NB4 (cell line): ENCODE measurements at regions not wholly inside any gene's neighbourhood (a gene's known extent, or its start where the extent isn't known, plus 50 kb on each side); places are given as distances from the start of the nearest gene placed in this dataset.
"Not testable (repeated sequence)": the region's sequence is repeated elsewhere in the genome, so short reads cannot be mapped to it uniquely, and the experiment has no call there.

Experiments used
- DNase-seq: peaks from one replicate; pipeline ENCODE4 v3.0.0; 2010; ENCODE audit warnings: low read depth
- H3K4me3 ChIP-seq: one replicate; pipeline ENCODE4 v1.5.1; 2011; ENCODE audit warnings: mild to moderate bottlenecking, low read depth, low read length, moderate library complexity
- CTCF ChIP-seq: IDR thresholded peaks from one replicate; pipeline ENCODE4 v1.5.1; 2012; ENCODE audit warnings: low read depth, low read length
- MYC ChIP-seq: IDR thresholded peaks from 2 replicates; pipeline ENCODE4 v1.6.1; 2011; ENCODE audit warnings: low read depth, low read length
- POLR2A ChIP-seq: IDR thresholded peaks from 2 replicates; pipeline ENCODE4 v1.6.1; 2011; ENCODE audit warnings: mild to moderate bottlenecking; ENCODE audit not compliant: insufficient read length; ENCODE audit errors: extremely low read depth
- TF ChIP-seq, protein P1 (sequence below): IDR thresholded peaks from 2 replicates; pipeline ENCODE4 v1.6.1; 2011; ENCODE audit warnings: low read depth, low read length

DNA sequence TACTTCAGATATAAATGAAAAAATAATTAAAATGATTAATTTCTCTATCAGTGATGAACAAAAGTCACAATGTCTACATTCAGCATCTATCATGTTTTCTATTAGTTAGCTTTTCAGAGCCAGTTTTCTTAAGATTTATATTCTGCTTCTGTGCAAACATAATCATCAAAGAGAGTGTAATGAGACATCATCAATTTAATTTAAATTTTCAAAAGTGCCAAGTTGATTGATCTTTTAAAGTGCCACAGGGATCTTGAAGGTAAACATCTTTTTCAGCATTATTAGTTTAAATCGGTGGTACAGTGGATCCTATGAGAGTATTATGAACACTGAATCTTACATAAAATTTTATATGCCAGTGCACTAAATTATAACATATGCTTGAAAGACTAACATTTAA, 1176.1 kb downstream of the PLA2G4A start:
- no peak overlapping the region for H3K4me3 ChIP-seq
- no peak for DNase-seq
- no peak for TF ChIP-seq POLR2A
- TF ChIP-seq MYC = no peak

DNA sequence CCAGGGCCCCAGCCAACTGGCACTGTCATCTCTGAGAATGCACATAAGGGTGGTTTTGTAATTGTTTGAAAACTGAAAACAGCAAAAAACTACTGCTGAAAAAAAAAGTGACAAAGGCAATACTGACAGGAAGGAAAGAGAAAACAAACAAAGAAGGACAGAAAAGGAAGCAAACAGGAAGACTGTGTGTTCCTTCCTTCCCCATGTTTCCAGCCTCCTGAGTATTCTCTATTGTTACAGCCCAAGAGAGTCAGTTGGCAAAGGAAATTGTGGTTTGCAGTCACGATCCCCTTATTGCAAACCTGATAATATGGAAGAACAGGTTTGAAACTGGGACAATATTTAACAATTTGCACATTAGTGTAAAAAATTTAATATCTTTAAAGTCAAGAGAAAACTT, 1177.6 kb downstream of the PLA2G4A start:
- no peak overlapping the region for H3K4me3 ChIP-seq
- TF ChIP-seq CTCF (no peak), MYC (no peak), POLR2A (no peak)
- TF ChIP-seq, protein P1, sequence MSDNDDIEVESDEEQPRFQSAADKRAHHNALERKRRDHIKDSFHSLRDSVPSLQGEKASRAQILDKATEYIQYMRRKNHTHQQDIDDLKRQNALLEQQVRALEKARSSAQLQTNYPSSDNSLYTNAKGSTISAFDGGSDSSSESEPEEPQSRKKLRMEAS = no peak
- no peak for DNase-seq

- not testable (repeated sequence) for DNase-seq, H3K4me3 ChIP-seq
Observed at GRCh38 chr1:188013222-188013849, 1184.6 kb downstream of the PLA2G4A start.

GRCh38 chr1:188017921-188018320, 1189.2 kb downstream of the PLA2G4A start:
- TF ChIP-seq CTCF (no peak), MYC (no peak), POLR2A (no peak)
- TF ChIP-seq, protein P1 = no peak
- no peak for DNase-seq
- H3K4me3 ChIP-seq = no peak overlapping the region

GRCh38 chr1:188022661-188023060, 1193.9 kb downstream of the PLA2G4A start:
- DNase-seq = no peak
- TF ChIP-seq CTCF = no peak
- no peak for TF ChIP-seq MYC
- TF ChIP-seq, protein P1 = no peak
- no peak for TF ChIP-seq POLR2A
- H3K4me3 ChIP-seq = no peak overlapping the region

GRCh38 chr1:188023206-188023605, 1194.5 kb downstream of the PLA2G4A start:
- TF ChIP-seq, protein P1 = no peak
- TF ChIP-seq POLR2A (no peak), MYC (no peak), CTCF (no peak)
- DNase-seq = no peak
- no peak overlapping the region for H3K4me3 ChIP-seq

DNA sequence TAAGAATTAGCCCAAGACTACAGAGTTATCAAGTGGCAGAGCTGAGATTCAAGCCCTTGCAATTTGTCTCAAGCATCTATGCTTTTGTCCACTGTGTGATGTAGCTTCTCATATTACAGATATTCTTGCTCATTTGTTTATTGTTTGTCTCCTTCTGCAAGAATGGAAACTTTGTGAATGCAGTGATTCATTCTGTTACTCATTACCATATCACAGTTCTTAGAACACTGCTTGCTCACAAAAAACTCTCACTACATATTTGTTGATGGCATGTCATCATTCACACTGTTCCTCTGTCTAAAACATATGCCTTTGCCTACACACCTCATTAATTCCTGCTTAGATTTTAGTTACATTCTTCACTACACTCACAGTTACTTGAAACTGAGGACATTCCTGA, 1198.9 kb downstream of the PLA2G4A start:
- no peak overlapping the region for H3K4me3 ChIP-seq
- DNase-seq = no peak
- TF ChIP-seq, protein P1 = no peak
- TF ChIP-seq MYC (no peak), CTCF (no peak), POLR2A (no peak)

DNA sequence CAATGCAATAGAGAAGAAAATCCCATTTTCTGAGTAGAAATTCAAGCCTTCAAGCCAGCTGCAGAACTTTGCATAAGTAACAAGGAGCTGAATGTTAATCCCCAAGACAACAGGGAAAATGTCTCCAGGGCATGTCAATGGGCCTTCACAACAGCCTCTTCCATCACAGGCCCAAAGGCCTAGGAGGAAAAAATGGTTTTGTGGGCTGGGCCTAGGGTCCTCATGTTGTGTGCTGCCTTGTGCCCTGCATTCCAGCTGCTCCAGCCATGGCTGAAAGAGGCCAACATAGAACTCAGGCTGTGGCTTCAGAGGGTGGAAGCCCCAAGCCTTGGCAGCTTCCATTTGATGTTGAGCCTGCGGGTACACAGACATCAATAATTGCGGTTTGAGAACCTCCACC, 1208.8 kb downstream of the PLA2G4A start:
- not testable (repeated sequence) for H3K4me3 ChIP-seq, DNase-seq
